ENCODE measurements at regions not wholly inside any gene's neighbourhood (a gene's known extent, or its start where the extent isn't known, plus 50 kb on each side); places are given as distances from the start of the nearest gene placed in this dataset.

DNA sequence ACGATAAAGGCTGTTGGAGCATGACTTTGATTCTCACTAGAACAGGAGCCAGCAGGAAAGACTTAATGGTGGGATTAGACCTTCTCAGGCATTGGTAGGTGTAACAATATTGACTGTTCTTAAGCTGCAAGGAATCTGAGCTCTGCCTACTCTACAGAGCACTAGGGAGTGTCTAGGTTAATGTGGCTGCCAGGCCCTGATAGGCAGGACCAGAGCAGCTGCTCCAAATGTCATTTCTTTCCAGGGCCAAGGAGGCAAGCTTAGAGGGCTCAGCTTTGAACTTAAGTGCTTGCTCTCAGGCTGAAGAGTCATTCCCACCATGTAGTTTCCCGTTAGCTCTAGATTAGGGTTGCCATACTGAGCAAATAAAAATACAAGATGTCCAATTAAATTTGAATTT lies 96.8 kb downstream of the RAB18 start:
- TF ChIP-seq FOXJ3 (CRISPR knock-in tag; IDR thresholded peaks at IDR 0.05) (no peak), TCF12 (IDR thresholded peaks at IDR 0.05) (no peak), MEF2A (IDR thresholded peaks at IDR 0.05; ENCODE audit: borderline replicate concordance, low read depth) (no peak), RCOR1 (IDR thresholded peaks at IDR 0.05; ENCODE audit: low read length) (no peak), ELF1 (IDR thresholded peaks at IDR 0.05) (no peak), TAF1 (IDR thresholded peaks at IDR 0.05; ENCODE audit: borderline replicate concordance, low read depth, low read length) (no peak), SIN3A (IDR thresholded peaks at IDR 0.05; ENCODE audit: borderline replicate concordance, low read depth, low read length) (no peak)
- TF ChIP-seq, protein P1, sequence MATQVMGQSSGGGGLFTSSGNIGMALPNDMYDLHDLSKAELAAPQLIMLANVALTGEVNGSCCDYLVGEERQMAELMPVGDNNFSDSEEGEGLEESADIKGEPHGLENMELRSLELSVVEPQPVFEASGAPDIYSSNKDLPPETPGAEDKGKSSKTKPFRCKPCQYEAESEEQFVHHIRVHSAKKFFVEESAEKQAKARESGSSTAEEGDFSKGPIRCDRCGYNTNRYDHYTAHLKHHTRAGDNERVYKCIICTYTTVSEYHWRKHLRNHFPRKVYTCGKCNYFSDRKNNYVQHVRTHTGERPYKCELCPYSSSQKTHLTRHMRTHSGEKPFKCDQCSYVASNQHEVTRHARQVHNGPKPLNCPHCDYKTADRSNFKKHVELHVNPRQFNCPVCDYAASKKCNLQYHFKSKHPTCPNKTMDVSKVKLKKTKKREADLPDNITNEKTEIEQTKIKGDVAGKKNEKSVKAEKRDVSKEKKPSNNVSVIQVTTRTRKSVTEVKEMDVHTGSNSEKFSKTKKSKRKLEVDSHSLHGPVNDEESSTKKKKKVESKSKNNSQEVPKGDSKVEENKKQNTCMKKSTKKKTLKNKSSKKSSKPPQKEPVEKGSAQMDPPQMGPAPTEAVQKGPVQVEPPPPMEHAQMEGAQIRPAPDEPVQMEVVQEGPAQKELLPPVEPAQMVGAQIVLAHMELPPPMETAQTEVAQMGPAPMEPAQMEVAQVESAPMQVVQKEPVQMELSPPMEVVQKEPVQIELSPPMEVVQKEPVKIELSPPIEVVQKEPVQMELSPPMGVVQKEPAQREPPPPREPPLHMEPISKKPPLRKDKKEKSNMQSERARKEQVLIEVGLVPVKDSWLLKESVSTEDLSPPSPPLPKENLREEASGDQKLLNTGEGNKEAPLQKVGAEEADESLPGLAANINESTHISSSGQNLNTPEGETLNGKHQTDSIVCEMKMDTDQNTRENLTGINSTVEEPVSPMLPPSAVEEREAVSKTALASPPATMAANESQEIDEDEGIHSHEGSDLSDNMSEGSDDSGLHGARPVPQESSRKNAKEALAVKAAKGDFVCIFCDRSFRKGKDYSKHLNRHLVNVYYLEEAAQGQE (IDR thresholded peaks at IDR 0.05; ENCODE audit: low read depth, low read length), result no peak
- TF ChIP-seq, protein P2, sequence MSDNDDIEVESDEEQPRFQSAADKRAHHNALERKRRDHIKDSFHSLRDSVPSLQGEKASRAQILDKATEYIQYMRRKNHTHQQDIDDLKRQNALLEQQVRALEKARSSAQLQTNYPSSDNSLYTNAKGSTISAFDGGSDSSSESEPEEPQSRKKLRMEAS (IDR thresholded peaks at IDR 0.05; ENCODE audit: low read depth), result no peak
- TF ChIP-seq, protein P3, sequence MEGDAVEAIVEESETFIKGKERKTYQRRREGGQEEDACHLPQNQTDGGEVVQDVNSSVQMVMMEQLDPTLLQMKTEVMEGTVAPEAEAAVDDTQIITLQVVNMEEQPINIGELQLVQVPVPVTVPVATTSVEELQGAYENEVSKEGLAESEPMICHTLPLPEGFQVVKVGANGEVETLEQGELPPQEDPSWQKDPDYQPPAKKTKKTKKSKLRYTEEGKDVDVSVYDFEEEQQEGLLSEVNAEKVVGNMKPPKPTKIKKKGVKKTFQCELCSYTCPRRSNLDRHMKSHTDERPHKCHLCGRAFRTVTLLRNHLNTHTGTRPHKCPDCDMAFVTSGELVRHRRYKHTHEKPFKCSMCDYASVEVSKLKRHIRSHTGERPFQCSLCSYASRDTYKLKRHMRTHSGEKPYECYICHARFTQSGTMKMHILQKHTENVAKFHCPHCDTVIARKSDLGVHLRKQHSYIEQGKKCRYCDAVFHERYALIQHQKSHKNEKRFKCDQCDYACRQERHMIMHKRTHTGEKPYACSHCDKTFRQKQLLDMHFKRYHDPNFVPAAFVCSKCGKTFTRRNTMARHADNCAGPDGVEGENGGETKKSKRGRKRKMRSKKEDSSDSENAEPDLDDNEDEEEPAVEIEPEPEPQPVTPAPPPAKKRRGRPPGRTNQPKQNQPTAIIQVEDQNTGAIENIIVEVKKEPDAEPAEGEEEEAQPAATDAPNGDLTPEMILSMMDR (IDR thresholded peaks at IDR 0.05), result no peak
- TF ChIP-seq, protein P4, sequence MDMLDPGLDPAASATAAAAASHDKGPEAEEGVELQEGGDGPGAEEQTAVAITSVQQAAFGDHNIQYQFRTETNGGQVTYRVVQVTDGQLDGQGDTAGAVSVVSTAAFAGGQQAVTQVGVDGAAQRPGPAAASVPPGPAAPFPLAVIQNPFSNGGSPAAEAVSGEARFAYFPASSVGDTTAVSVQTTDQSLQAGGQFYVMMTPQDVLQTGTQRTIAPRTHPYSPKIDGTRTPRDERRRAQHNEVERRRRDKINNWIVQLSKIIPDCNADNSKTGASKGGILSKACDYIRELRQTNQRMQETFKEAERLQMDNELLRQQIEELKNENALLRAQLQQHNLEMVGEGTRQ (IDR thresholded peaks at IDR 0.05; ENCODE audit: borderline replicate concordance, low read depth, low read length), result no peak
- DNase-seq, result no peak
- Histone ChIP-seq H3K9me3 (no peaks in the 10 kb centered on the region), H3K4me1 (ENCODE audit: control insufficient read depth in 1 of 2, insufficient read depth in 2 of 2, low read depth in 1 of 2, low read length in 1 of 2) (no peaks in the 10 kb centered on the region), H3K9me2 (no peaks in the 10 kb centered on the region), H3K36me3 (replicated peaks in 1 of 2; ENCODE audit: control insufficient read depth in 1 of 2, insufficient read depth in 2 of 2, low read length in 1 of 2) (no peaks in the 10 kb centered on the region), H3K4me2 (no peak overlapping the region), H3F3A (replicated peaks; ENCODE audit: insufficient read depth) (no peaks in the 10 kb centered on the region), H3K27ac (ENCODE audit: low read depth in 2 of 2, low read length in 1 of 2) (no peak overlapping the region), H3K79me2 (ENCODE audit: insufficient read depth) (no peaks in the 10 kb centered on the region), H3K9ac (no peak overlapping the region), H3K4me3 (ENCODE audit: low read depth in 2 of 2, low read length in 1 of 2) (no peak overlapping the region), H3K27me3 (ENCODE audit: insufficient read depth) (no peaks in the 10 kb centered on the region; the same call in 1 of the 2 replicates), H2AFZ (ENCODE audit: low read depth) (no peak overlapping the region), H4K20me1 (ENCODE audit: insufficient read depth) (no peaks in the 10 kb centered on the region)
- CTCF ChIA-PET, result interaction anchor here (1.4 kb wide), 1 partner anchor 44 kb away, joined by 4 read pairs; no protein-coding TSS in a partner anchor
- POLR2A ChIA-PET, result no interaction called here
- WGBS (ENCODE audit: low lambda C conversion rate), result 29% methylated on average over 2 of the region's 2 CpGs

Measured in SK-N-SH (cell line).